Left colon (tissue), 2 donors: ENCODE measurements at regions not wholly inside any gene's neighbourhood (a gene's known extent, or its start where the extent isn't known, plus 50 kb on each side); places are given as distances from the start of the nearest gene placed in this dataset.

ENCODE experiments used
- ATAC-seq: fragments of 200-7000 bp; cut with Tn5 transposase; one replicate; pipeline ENCODE4 v1.9.1; 2020; ENCODE audit warnings: mild to moderate bottlenecking, moderate library complexity
- DNase-seq, 2 donors: peaks; one replicate each; pipeline ENCODE4 v3.0.0-alpha.2; 2020
- intact Hi-C, 2 donors: fragments of 100-400 bp; cut with DNase I in 1 of 2; cut with micrococcal nuclease in 1 of 2; formaldehyde crosslinking; loops; one replicate each; pipeline versions ENCODE4 v1.11.2 to v1.14.0; 2022; cut with DNase I, micrococcal nuclease
- donor health status: DM: no; HTN: no; CAD: no.
- donor health status: DM: yes; HTN: yes; CAD: no.

GRCh38 chr20:19807946-19808330 is 49.9 kb downstream of the RIN2 start:
- intact Hi-C loops: no loop called here
- DNase-seq (no peak), ATAC-seq (no peak)

- DNase-seq (no peak), ATAC-seq (no peak)
- intact Hi-C loops: no loop called here
Observed at GRCh38 chr20:19808498-19808897, 50.4 kb downstream of the RIN2 start.

- intact Hi-C loops: no loop called here
- no peak for DNase-seq
- peak; percentile 31 for ATAC-seq
Observed at GRCh38 chr20:19809505-19809904, 51.4 kb downstream of the RIN2 start.

- DNase-seq: no peak
- ATAC-seq: no peak
- intact Hi-C loops: no loop called here
Observed at GRCh38 chr20:19811231-19811630, 53.2 kb downstream of the RIN2 start.

GRCh38 chr20:19812056-19812455 is 54.0 kb downstream of the RIN2 start:
- intact Hi-C loops: no loop called here
- DNase-seq (no peak), ATAC-seq (no peak)

- DNase-seq (no peak), ATAC-seq (no peak)
- intact Hi-C loops: no loop called here
Observed at GRCh38 chr20:19812696-19813095, 54.6 kb downstream of the RIN2 start.

- DNase-seq (no peak), ATAC-seq (no peak)
- intact Hi-C loops: no loop called here
Observed at GRCh38 chr20:19813846-19814640, 56.0 kb downstream of the RIN2 start.

- no peak for DNase-seq
- intact Hi-C loops: no loop called here
Observed at GRCh38 chr20:19815553-19815991, 57.5 kb downstream of the RIN2 start.

GRCh38 chr20:19816386-19816785 is 58.3 kb downstream of the RIN2 start:
- intact Hi-C loops: no loop called here
- ATAC-seq: no peak

More at GRCh38 chr20:19815553-19815991, 57.5 kb downstream of the RIN2 start:
- ATAC-seq: no peak

GRCh38 chr20:19817017-19817416 is 59.0 kb downstream of the RIN2 start:
- no peak for ATAC-seq
- intact Hi-C loops: no loop called here
- no peak for DNase-seq

More at GRCh38 chr20:19816386-19816785, 58.3 kb downstream of the RIN2 start:
- no peak for DNase-seq

- intact Hi-C loops: no loop called here
- no peak for DNase-seq
- no peak for ATAC-seq
Observed at GRCh38 chr20:19819149-19819548, 61.1 kb downstream of the RIN2 start.

GRCh38 chr20:19820555-19821211 is 62.6 kb downstream of the RIN2 start:
- intact Hi-C loops: no loop called here
- no peak for DNase-seq
- ATAC-seq: no peak

- no peak for DNase-seq
- ATAC-seq: no peak
- intact Hi-C loops: no loop called here
Observed at GRCh38 chr20:19821606-19822005, 63.5 kb downstream of the RIN2 start.

GRCh38 chr20:19823216-19823615 is 65.2 kb downstream of the RIN2 start:
- DNase-seq: no peak
- intact Hi-C loops: no loop called here
- no peak for ATAC-seq

- no peak for ATAC-seq
- DNase-seq: no peak
- intact Hi-C loops: no loop called here
Observed at GRCh38 chr20:19823971-19824370, 65.9 kb downstream of the RIN2 start.

GRCh38 chr20:19824861-19825260 is 66.8 kb downstream of the RIN2 start:
- ATAC-seq (no peak), DNase-seq (no peak)
- intact Hi-C loops: no loop called here

- ATAC-seq: no peak
- no peak for DNase-seq
- intact Hi-C loops: no loop called here
Observed at GRCh38 chr20:19826179-19826914, 68.3 kb downstream of the RIN2 start.

GRCh38 chr20:19827818-19828217 is 69.8 kb downstream of the RIN2 start:
- no peak for DNase-seq
- no peak for ATAC-seq
- intact Hi-C loops: no loop called here

GRCh38 chr20:19828232-19828631 is 70.2 kb downstream of the RIN2 start:
- peak; percentile 12 for ATAC-seq
- intact Hi-C loops: no loop called here
- DNase-seq: no peak
